ENCODE measurements at regions not wholly inside any gene's neighbourhood (a gene's known extent, or its start where the extent isn't known, plus 50 kb on each side); places are given as distances from the start of the nearest gene placed in this dataset.
"Not testable (repeated sequence)": the region's sequence is repeated elsewhere in the genome, so short reads cannot be mapped to it uniquely, and the experiment has no call there.

DNA sequence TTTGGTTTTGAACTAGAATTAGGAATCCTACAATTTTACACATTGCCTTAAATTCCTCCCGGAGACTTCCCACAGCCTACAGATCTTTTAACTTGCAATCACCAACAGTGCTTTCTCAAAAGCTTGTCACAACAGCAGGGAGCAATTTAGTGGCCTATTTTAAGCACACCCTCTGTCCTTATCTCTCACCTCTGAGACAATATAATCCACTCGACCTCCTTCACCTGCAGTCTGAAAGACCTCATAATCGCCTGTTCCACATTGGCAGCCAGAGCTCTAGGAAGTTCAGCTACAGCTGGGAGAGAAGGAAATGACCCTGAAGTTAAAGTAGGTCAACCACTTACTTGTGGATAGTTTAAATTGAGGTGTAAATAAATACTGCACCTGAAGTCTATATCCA, 249.7 kb upstream of the DLGAP1 start:
- H3K27ac Mint-ChIP-seq, result no peak overlapping the region
- DNase-seq (no peak), ATAC-seq (no peak)
- peaks cover 7 to 19% of the 10 kb centered on the region in 2 donors for H3K9me3 Mint-ChIP-seq
- no peaks in the 10 kb centered on the region for H3K4me1 Mint-ChIP-seq
- no peak overlapping the region for H3K4me3 Mint-ChIP-seq
- no peaks in the 10 kb centered on the region for H3K27me3 Mint-ChIP-seq

DNA sequence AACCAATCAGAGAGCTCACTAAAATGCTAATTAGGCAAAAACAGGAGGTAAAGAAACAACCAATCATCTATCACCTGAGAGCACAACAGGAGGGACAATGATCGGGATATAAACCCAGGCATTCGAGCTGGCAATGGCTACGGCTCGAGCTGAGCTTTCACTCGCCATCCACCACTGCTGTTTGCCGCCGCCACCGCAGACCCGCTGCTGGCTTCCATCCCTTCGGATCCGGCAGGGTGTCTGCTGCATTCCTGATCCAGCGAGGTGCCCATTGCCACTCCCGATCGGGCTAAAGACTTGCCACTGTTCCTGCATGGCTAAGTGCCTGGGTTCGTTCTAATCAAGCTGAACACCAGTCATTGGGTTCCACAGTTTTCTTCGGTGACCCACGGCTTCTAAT, 236.7 kb upstream of the DLGAP1 start:
- no peaks in the 10 kb centered on the region for H3K27me3 Mint-ChIP-seq
- H3K9me3 Mint-ChIP-seq, result peaks cover 27 to 64% of the 10 kb centered on the region in 2 donors
- no peak overlapping the region for H3K4me3 Mint-ChIP-seq
- DNase-seq (no peak), ATAC-seq (no peak)
- H3K27ac Mint-ChIP-seq, result no peak overlapping the region
- no peaks in the 10 kb centered on the region for H3K4me1 Mint-ChIP-seq

DNA sequence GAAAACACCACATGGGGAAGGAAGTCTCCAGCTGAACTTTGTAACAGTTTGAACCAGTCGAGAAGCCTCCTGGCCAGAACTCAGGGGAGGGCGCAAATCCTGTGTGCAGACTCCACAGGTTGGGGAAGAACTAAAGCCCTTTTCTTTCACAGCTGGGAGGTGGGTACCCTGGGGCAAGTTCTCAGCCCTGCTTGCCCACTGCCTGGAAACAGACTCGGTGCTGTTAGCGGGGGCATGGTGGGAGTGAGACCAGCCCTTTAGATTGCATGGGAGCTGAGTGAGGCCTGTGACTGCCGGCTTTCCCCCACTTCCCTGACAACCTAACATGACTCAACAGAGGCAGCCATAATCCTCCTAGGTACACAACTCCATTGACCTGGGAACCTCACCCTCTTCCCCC, 223.6 kb upstream of the DLGAP1 start:
- not testable (repeated sequence) for H3K27ac Mint-ChIP-seq, DNase-seq

DNA sequence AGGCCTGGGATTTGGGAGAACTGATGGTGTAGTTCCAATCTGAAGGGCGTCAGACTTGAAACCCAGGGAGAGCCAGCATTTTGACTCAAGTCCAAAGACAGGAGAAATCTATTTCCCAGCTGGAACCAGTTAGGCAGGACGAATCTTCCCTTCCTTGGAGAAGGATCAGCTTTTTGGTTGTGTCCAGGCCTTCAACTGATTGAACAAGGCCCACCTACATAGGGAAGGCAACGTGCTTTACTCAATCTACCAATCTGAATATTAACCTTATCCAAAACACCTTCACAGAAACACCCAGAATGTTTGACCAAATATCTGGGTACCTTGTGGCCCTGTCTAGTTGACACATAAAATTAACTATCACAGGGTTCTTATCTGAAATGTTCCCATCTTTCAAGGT, 221.9 kb upstream of the DLGAP1 start:
- Mint-ChIP-seq H3K27me3 (no peaks in the 10 kb centered on the region), H3K9me3 (peaks cover 0 to 29% of the 10 kb centered on the region in 2 donors), H3K4me1 (no peaks in the 10 kb centered on the region), H3K27ac (no peak overlapping the region), H3K4me3 (no peak overlapping the region)
- no peak for DNase-seq
- ATAC-seq, result no peak

More for the DNA sequence above, 223.6 kb upstream of the DLGAP1 start:
- ATAC-seq, H3K27me3 Mint-ChIP-seq, H3K4me1 Mint-ChIP-seq, H3K4me3 Mint-ChIP-seq: not testable (repeated sequence)
- H3K9me3 Mint-ChIP-seq, result peaks cover 4 to 22% of the 10 kb centered on the region in 2 donors

DNA sequence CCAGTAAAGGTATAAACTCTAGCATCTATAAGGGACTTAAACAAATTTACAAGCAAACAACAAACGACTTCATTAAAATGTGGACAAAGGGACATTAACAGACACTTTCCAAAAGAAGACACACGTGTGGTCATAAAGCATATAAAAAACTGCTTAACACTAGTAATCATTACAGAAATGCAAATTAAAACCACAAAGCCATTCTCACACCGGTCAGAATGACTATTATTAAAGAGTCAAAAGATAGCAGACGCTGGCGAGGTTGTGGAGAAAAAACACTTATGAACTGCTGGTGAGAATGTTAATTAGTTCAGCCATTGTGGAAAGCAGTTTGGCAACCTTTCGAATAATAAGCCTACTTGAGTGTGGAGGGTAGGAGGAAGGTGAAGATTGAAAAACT, 217.1 kb upstream of the DLGAP1 start:
- Mint-ChIP-seq H3K27me3 (no peaks in the 10 kb centered on the region), H3K27ac (no peak overlapping the region), H3K9me3 (peaks cover 12 to 42% of the 10 kb centered on the region in 2 donors), H3K4me3 (no peak overlapping the region), H3K4me1 (no peaks in the 10 kb centered on the region)
- ATAC-seq (no peak), DNase-seq (no peak)

DNA sequence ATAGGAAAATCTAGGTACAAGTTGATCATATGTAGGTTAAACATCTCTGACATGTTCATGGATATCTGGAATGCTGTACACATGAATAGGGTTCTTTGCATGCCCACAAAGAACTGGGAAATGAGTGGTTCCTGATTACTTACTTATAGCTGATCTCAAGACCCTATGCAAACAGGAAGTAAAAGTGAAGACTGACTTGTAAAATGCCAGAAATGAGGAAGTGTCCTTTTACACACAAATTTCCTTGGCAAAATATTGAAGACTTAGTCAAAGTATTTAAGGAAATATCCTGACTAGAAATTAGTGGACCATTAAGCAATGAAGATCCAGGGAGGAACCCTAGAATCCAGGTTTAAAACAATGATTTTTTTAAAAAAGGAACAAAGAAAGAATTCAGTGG, 203.7 kb upstream of the DLGAP1 start:
- peaks cover 0 to 18% of the 10 kb centered on the region in 2 donors for H3K9me3 Mint-ChIP-seq
- ATAC-seq (no peak), DNase-seq (no peak)
- no peak overlapping the region for H3K4me3 Mint-ChIP-seq
- H3K27ac Mint-ChIP-seq, result no peak overlapping the region
- H3K27me3 Mint-ChIP-seq, result no peaks in the 10 kb centered on the region
- H3K4me1 Mint-ChIP-seq, result no peaks in the 10 kb centered on the region

DNA sequence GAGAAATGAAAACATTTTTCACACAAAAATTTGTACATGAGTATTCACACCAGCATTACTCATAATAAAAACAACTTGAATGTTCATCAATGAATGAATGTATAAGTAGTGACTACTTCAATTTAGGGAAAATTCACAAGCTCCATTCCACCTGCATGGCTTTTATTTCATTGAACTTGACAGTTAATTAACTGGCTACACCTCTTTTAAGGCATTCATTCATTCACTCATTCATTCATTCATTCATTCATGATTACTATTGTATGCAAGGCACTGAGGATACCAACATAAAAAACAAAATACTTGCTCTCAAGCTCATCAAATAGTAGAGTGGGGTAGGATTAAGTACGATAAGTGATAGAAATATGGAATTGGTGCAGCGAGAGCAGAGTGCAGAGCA, 198.3 kb upstream of the DLGAP1 start:
- no peaks in the 10 kb centered on the region for H3K4me1 Mint-ChIP-seq
- peaks cover 0 to 9% of the 10 kb centered on the region in 2 donors for H3K9me3 Mint-ChIP-seq
- DNase-seq (no peak), ATAC-seq (no peak)
- H3K27ac Mint-ChIP-seq, result no peak overlapping the region
- no peaks in the 10 kb centered on the region for H3K27me3 Mint-ChIP-seq
- no peak overlapping the region for H3K4me3 Mint-ChIP-seq

DNA sequence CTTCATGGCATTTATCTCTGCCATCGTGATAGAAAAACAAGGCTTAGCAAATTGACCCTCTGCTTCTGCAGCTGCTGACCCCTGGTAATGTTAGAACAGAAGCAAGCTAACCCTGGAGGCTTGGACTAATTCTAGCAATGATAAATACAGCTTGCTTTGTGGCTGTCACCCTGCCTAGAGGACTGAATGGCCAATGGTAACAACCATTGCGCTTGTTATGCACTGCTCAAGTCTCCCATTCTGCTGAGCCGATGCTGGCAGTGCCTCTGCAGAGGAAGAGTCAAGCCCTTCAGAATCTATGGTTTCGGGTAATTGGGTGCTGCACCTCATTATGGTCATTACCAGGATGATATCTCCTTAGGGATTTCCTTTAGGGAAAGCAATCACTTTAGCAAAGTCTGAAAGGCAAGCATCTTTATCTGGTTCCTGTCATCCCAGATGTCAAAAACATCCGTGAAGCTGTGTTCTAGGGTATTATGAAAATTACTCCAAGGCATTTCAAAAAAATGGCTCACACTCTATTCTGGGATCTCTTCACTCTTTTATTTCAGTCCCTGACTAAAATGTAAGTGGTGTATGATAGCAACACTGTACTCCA, 186.8 kb upstream of the DLGAP1 start:
- Mint-ChIP-seq H3K4me3 (no peak overlapping the region), H3K27me3 (no peaks in the 10 kb centered on the region), H3K9me3 (peaks cover 5 to 19% of the 10 kb centered on the region in 2 donors), H3K27ac (no peak overlapping the region), H3K4me1 (no peaks in the 10 kb centered on the region)
- DNase-seq (no peak), ATAC-seq (no peak)

DNA sequence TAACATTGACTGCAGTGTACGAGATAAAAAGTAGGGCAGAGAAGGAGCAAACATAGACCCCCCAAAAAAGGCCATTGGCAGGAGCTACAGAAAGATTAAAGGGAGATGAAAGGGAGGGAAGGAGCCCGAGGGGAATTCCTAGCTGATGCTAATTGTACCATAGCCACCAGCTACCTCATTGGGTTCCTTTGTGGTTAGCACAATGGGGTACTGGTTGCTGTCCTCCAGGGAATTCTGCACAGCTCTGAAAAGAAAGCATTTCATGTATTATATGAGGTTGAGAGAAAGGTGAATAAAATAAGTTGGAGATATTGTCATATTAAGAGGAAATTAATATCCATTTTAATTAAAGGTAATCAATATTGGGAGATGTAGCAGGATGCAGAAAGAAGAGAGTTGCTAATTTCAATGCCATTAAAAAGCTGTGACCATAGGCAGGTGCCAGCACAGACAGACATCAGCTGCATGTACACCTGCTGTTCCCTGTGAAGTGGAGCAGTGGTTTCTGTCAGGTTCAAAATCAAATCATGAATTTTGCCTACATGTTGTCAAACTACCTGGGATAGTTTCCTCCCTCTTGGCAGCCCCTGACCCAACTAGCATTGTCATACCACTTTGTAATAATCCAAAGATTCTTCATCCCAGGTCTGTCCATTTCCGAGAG, 185.4 kb upstream of the DLGAP1 start:
- H3K27me3 Mint-ChIP-seq, result no peaks in the 10 kb centered on the region
- no peaks in the 10 kb centered on the region for H3K4me1 Mint-ChIP-seq
- H3K27ac Mint-ChIP-seq, result no peak overlapping the region
- ATAC-seq (no peak), DNase-seq (no peak)
- no peak overlapping the region for H3K4me3 Mint-ChIP-seq
- peaks cover 5 to 14% of the 10 kb centered on the region in 2 donors for H3K9me3 Mint-ChIP-seq

DNA sequence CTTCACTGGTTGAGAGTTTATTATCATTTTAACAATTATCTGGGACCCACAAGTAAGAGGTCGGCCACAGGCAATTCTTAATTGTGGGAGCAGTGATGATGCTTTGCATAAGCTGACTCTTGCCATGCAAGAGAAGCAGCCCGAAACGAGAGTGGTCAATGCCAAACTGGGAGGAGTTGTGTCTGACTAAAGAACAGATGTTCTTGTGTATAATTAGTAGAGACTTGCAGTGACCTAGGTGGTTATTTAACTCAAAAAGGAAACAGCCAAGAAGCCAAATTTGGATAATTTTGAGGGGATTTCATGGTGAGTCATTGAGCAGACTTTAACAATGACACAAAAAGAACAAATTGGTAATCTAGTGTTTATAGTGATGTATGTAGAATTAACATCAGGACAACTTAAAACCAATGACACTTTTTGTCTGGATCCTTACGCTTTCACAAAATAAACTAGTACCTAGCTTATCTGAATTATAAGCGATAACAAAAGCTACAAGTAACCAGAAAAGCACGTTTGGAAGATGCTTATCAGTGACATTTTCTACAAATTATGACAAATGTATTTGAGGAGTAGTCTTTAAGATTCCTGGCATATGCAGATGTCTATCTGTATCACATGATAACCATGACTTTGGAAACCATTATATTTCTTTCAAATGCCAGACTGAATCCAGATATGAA, 184.7 kb upstream of the DLGAP1 start:
- Mint-ChIP-seq H3K27me3 (no peaks in the 10 kb centered on the region), H3K9me3 (peaks cover 9 to 13% of the 10 kb centered on the region in 2 donors), H3K4me1 (no peaks in the 10 kb centered on the region), H3K27ac (no peak overlapping the region), H3K4me3 (no peak overlapping the region)
- ATAC-seq, result no peak
- DNase-seq, result no peak

DNA sequence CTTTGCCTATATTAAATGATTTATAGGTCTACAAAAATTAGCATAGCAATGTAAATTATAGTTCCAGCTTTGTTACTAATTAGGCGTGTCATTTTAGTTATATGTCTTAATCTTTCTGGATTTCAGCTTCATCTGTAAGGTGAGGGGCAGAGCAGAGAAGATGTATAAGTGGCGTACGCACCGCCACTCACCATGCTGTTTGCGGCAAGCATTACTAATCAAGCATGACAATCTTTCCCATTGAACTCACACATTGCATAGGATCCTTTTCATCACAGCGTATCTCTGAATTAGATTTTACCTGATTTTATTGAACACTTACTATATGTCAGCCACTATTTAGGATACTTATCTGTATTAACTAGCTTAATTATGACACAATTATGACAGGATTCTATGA, 183.6 kb upstream of the DLGAP1 start:
- Mint-ChIP-seq H3K4me1 (no peaks in the 10 kb centered on the region), H3K4me3 (no peak overlapping the region), H3K9me3 (peaks cover 9 to 13% of the 10 kb centered on the region in 2 donors), H3K27ac (no peak overlapping the region), H3K27me3 (no peaks in the 10 kb centered on the region)
- no peak for ATAC-seq
- DNase-seq, result no peak

DNA sequence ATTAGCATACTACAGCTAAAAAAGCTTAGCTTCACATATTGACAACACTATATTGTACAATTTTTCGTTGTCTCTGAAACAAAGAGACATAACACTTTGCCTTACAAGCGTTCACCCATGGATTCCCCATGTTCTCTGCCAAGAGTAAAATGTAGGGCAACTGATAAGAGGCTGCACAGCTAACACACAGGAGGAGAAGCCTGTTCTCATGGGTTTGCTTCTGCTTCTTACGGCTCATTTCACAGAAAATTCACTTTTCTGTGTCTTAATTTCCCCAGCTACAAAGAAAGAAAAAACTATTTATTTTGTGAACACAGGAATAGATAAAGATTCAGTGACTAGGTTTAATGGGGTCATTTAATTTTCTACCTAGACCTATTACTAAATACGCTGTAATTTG, 182.8 kb upstream of the DLGAP1 start:
- Mint-ChIP-seq H3K4me1 (no peaks in the 10 kb centered on the region), H3K9me3 (peaks cover 9 to 15% of the 10 kb centered on the region in 2 donors), H3K4me3 (no peak overlapping the region), H3K27me3 (no peaks in the 10 kb centered on the region), H3K27ac (no peak overlapping the region)
- DNase-seq (no peak), ATAC-seq (no peak)

DNA sequence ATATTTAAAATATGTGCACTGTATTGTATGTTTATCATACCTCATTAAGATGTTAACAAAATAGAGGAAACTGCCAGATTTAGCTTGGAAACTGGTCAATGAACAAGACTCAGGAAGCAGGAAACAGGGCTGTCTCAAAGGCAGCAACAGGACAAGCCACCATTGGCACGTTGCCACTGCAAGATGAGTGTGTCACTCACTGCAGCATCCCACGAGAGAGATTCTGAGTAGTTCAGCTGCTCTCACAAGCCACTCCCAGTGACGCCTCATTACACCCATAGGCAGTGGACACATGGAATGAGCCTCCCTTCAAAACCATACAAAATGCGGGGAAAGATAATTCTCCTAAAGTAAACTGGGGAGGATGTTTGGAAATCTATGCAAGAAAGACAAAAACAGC, 181.9 kb upstream of the DLGAP1 start:
- DNase-seq (no peak), ATAC-seq (no peak)
- H3K4me3 Mint-ChIP-seq, result no peak overlapping the region
- H3K27ac Mint-ChIP-seq, result no peak overlapping the region
- peaks cover 9 to 22% of the 10 kb centered on the region in 2 donors for H3K9me3 Mint-ChIP-seq
- no peaks in the 10 kb centered on the region for H3K27me3 Mint-ChIP-seq
- H3K4me1 Mint-ChIP-seq, result no peaks in the 10 kb centered on the region

DNA sequence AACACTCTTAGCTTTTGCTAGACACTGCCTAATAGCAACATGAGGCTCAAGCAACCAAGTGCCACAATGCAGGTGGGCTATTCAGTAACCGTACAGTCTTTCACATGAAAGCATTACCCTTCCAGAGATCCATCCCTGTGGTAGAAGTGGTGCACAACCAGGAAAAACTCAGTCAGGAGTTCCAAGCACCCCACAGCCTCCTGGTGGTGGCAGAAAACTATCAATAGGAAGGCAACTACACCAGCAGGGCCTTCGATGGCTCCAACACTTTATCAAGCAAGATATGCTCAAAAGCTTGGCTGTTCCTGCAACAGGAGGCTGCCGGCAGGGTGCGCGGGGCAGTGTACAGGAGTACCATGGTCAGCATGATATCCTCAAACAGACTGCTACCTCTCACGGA, 176.1 kb upstream of the DLGAP1 start:
- Mint-ChIP-seq H3K27me3 (no peaks in the 10 kb centered on the region), H3K4me3 (no peak overlapping the region), H3K9me3 (peaks cover 4 to 8% of the 10 kb centered on the region in 2 donors), H3K27ac (no peak overlapping the region), H3K4me1 (no peaks in the 10 kb centered on the region)
- ATAC-seq (no peak), DNase-seq (no peak)

DNA sequence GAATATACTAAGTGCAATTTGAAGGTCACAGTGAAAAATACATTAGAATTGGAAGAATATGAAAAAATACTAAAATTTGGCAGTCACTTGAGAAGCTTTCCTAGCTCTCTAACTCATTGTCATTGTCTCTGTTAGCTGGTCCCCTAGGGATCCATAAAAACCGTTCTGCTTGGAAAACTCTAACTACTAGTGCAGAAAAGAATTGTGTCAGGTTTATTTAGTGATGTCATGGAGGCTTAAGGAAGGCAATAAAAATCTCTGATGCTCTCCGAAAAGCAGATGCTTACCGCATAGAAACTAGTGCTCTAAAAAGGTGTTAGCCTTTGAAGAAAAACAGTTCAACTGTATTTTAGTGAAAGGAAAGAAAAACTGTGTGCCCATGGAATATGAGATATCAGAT, 150.1 kb upstream of the DLGAP1 start:
- Mint-ChIP-seq H3K27me3 (no peaks in the 10 kb centered on the region), H3K4me3 (no peak overlapping the region), H3K9me3 (peaks cover 6 to 11% of the 10 kb centered on the region in 2 donors), H3K4me1 (no peaks in the 10 kb centered on the region), H3K27ac (no peak overlapping the region)
- ATAC-seq (no peak), DNase-seq (no peak)

DNA sequence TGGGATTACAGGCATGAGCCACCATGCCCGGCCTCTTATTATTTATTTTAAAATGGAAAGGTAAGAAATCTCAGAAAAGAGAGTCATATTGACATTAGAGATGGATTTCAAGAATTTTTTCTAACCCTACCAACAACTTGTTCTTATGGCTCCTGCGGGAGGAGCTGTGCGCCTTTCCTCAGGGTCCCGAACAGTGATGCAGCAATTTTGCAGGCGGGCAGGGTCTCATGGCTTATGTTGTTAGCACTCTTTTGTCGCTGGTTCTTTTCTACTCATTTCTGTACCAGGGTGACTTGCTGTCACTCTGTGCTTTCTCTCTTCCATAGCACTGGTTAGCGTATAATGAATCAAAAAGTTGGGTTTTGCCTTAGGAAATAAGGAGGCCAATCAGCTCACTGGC, 148.8 kb upstream of the DLGAP1 start:
- no peaks in the 10 kb centered on the region for H3K4me1 Mint-ChIP-seq
- no peaks in the 10 kb centered on the region for H3K27me3 Mint-ChIP-seq
- no peak for DNase-seq
- peaks cover 6 to 11% of the 10 kb centered on the region in 2 donors for H3K9me3 Mint-ChIP-seq
- H3K4me3 Mint-ChIP-seq, result no peak overlapping the region
- H3K27ac Mint-ChIP-seq, result no peak overlapping the region
- ATAC-seq, result no peak
